CD14-positive monocyte (primary cell): ENCODE measurements at regions not wholly inside any gene's neighbourhood (a gene's known extent, or its start where the extent isn't known, plus 50 kb on each side); places are given as distances from the start of the nearest gene placed in this dataset.

Experiments
- DNase-seq, 3 donors: peaks; one replicate each; pipeline ENCODE4 v3.0.0-alpha.2; 2011 to 2022
- H2AFZ ChIP-seq: 2 replicates; pipeline ENCODE4 v1.6.0; 2012; ENCODE audit warnings: mild to moderate bottlenecking, low read depth, low read length, inconsistent platforms; ENCODE audit not compliant: insufficient read depth, poor library complexity, severe bottlenecking
- H3K27ac ChIP-seq, 2 donors: 1 replicate in 1 of 2; 2 replicates in 1 of 2; pipeline ENCODE4 v1.5.1; 2012 to 2013; ENCODE audit warnings: low read length in 2 of 2, control low read depth in 1 of 2, inconsistent platforms in 1 of 2, low read depth in 1 of 2, mild to moderate bottlenecking in 1 of 2
- H3K27me3 ChIP-seq, 2 donors: one replicate each; pipeline versions ENCODE4 v1.6.0 to v1.6.1; 2011 to 2013; ENCODE audit warnings: low read length in 2 of 2; ENCODE audit not compliant: control insufficient read depth in 2 of 2, insufficient read depth in 2 of 2
- H3K36me3 ChIP-seq, 2 donors: replicated peaks in 1 of 2; 1 replicate in 1 of 2; 2 replicates in 1 of 2; pipeline versions ENCODE4 v1.5.1 to v1.6.1; 2012 to 2013; ENCODE audit warnings: low read length in 2 of 2, control low read depth in 1 of 2, inconsistent platforms in 1 of 2, mild to moderate bottlenecking in 1 of 2; ENCODE audit not compliant: insufficient read depth in 2 of 2, control insufficient read depth in 1 of 2
- H3K4me1 ChIP-seq, 2 donors: 1 replicate in 1 of 2; 2 replicates in 1 of 2; pipeline versions ENCODE4 v1.5.1 to v1.6.1; 2012 to 2013; ENCODE audit warnings: low read length in 2 of 2, control low read depth in 1 of 2, inconsistent platforms in 1 of 2, mild to moderate bottlenecking in 1 of 2, moderate library complexity in 1 of 2; ENCODE audit not compliant: insufficient read depth in 2 of 2, control insufficient read depth in 1 of 2
- H3K4me2 ChIP-seq: replicated peaks from 2 replicates; pipeline ENCODE3; 2012; ENCODE audit warnings: low read length, moderate library complexity, mild to moderate bottlenecking; ENCODE audit not compliant: poor library complexity, severe bottlenecking; ENCODE audit errors: extremely low read depth
- H3K4me3 ChIP-seq, 3 experiments: fragments of 200-600 bp in 1 of 3; sonication (generic) in 1 of 3; replicated peaks in 1 of 3; 1 replicate in 2 of 3; 2 replicates in 1 of 3; pipeline ENCODE4 v1.5.1; 2011 to 2013; ENCODE audit warnings: low read length in 3 of 3, mild to moderate bottlenecking in 3 of 3, control low read depth in 2 of 3, low read depth in 2 of 3, inconsistent platforms in 1 of 3, moderate library complexity in 1 of 3
- H3K79me2 ChIP-seq: 2 replicates; pipeline ENCODE4 v1.6.0; 2012; ENCODE audit warnings: mild to moderate bottlenecking, control low read depth, inconsistent platforms, low read length, moderate library complexity; ENCODE audit not compliant: insufficient read depth
- H3K9ac ChIP-seq: 2 replicates; pipeline ENCODE4 v1.6.0; 2017; ENCODE audit warnings: low read length, mild to moderate bottlenecking; ENCODE audit not compliant: insufficient read depth, poor library complexity, severe bottlenecking
- H3K9me3 ChIP-seq, 2 donors: replicated peaks in 1 of 2; 1 replicate in 1 of 2; 2 replicates in 1 of 2; pipeline versions ENCODE4 v1.5.1 to v1.6.1; 2012 to 2013; ENCODE audit warnings: low read length in 2 of 2, control low read depth in 1 of 2; ENCODE audit not compliant: control insufficient read depth in 1 of 2, insufficient read depth in 1 of 2
- H4K20me1 ChIP-seq: 2 replicates; pipeline ENCODE4 v1.6.0; 2012; ENCODE audit warnings: mild to moderate bottlenecking, low read length, control low read depth, moderate library complexity; ENCODE audit not compliant: insufficient read depth
- H3K27ac Mint-ChIP-seq, 7 donors: one replicate each; pipeline ENCODE4 v1.8.0; 2020; ENCODE audit warnings: mild to moderate bottlenecking in 7 of 7, mixed read lengths in 7 of 7, moderate library complexity in 6 of 7, inconsistent platforms in 2 of 7
- H3K27me3 Mint-ChIP-seq, 3 donors: one replicate each; pipeline ENCODE4 v1.8.0; 2021 to 2022; ENCODE audit warnings: low read depth in 3 of 3, mild to moderate bottlenecking in 3 of 3, mixed read lengths in 3 of 3, moderate library complexity in 3 of 3, inconsistent platforms in 1 of 3
- H3K36me3 Mint-ChIP-seq, 2 donors: one replicate each; pipeline ENCODE4 v1.8.0; 2020; ENCODE audit warnings: mixed read lengths in 2 of 2, inconsistent platforms in 1 of 2, mild to moderate bottlenecking in 1 of 2
- H3K4me1 Mint-ChIP-seq: one replicate; pipeline ENCODE4 v1.8.0; 2020; ENCODE audit warnings: mild to moderate bottlenecking, mixed read lengths
- H3K4me3 Mint-ChIP-seq, 2 donors: one replicate each; pipeline ENCODE4 v1.8.0; 2020; ENCODE audit warnings: mild to moderate bottlenecking in 2 of 2, mixed read lengths in 2 of 2, moderate library complexity in 1 of 2
- H3K9me3 Mint-ChIP-seq, 7 donors: one replicate each; pipeline ENCODE4 v1.8.0; 2020 to 2022; ENCODE audit warnings: mixed read lengths in 7 of 7, mild to moderate bottlenecking in 6 of 7, moderate library complexity in 6 of 7, inconsistent platforms in 2 of 7
- CTCF ChIP-seq: fragments of 200-600 bp; IDR thresholded peaks from one replicate; pipeline ENCODE4 v1.8.0; 2022; ENCODE audit warnings: antibody characterized with exemption, mild to moderate bottlenecking
- WGBS: methylation state at CpG from one replicate; pipeline ENCODE4 v1.1.5; 2013; ENCODE audit warnings: missing lambda C conversion rate; ENCODE audit not compliant: insufficient coverage; 5-methylcytosine and 5-hydroxymethylcytosine counted together
- intact Hi-C, 2 donors: fragments of 100-400 bp; cut with micrococcal nuclease; formaldehyde crosslinking; loops; one replicate each; pipeline versions ENCODE4 v1.15.0 to v1.15.1; 2023

GRCh38 chr12:68406911-68407310, 74.7 kb upstream of the MDM1 start:
- intact Hi-C loops, result no loop called here
- H3K36me3 Mint-ChIP-seq, result no peaks in the 10 kb centered on the region
- H3K27ac Mint-ChIP-seq, result peak overlapping the region in 6 of 7 donors; percentile 91 to 96 (median 93)
- Histone ChIP-seq H3K4me2 (peak overlapping the region; percentile 70), H3K9ac (no peak overlapping the region), H3K4me1 (peaks cover 33 to 40% of the 10 kb centered on the region in 2 donors), H4K20me1 (no peaks in the 10 kb centered on the region), H3K36me3 (no peaks in the 10 kb centered on the region), H3K27ac (peak overlapping the region in 1 of 2 donors; percentile 73), H2AFZ (peak overlapping the region; percentile 47), H3K79me2 (no peaks in the 10 kb centered on the region), H3K9me3 (no peaks in the 10 kb centered on the region), H3K4me3 (no peak overlapping the region), H3K27me3 (no peaks in the 10 kb centered on the region)
- DNase-seq, result no peak
- H3K9me3 Mint-ChIP-seq, result peaks cover 0 to 2% (median 0%) of the 10 kb centered on the region in 7 donors
- WGBS, result no CpG with 5 or more reads among the region's 4 CpGs
- H3K4me1 Mint-ChIP-seq, result peaks cover 53% of the 10 kb centered on the region
- TF ChIP-seq CTCF, result no peak
- H3K4me3 Mint-ChIP-seq, result no peak overlapping the region
- no peaks in the 10 kb centered on the region for H3K27me3 Mint-ChIP-seq

GRCh38 chr12:68410018-68410660, 78.0 kb upstream of the MDM1 start:
- no peaks in the 10 kb centered on the region for H3K9me3 ChIP-seq
- no peaks in the 10 kb centered on the region for H3K79me2 ChIP-seq
- H3K4me2 ChIP-seq, result no peak overlapping the region
- H3K9ac ChIP-seq, result no peak overlapping the region
- no peak overlapping the region for H3K4me3 ChIP-seq
- 90% methylated on average over 4 of the region's 11 CpGs for WGBS
- no peak for DNase-seq
- Mint-ChIP-seq H3K4me1 (peaks cover 47% of the 10 kb centered on the region), H3K9me3 (no peaks in the 10 kb centered on the region), H3K4me3 (no peak overlapping the region), H3K27ac (peak overlapping the region in 1 of 7 donors; percentile 6), H3K27me3 (no peaks in the 10 kb centered on the region), H3K36me3 (no peaks in the 10 kb centered on the region)
- H4K20me1 ChIP-seq, result no peaks in the 10 kb centered on the region
- intact Hi-C loops, result no loop called here
- no peak for TF ChIP-seq CTCF
- H3K27me3 ChIP-seq, result no peaks in the 10 kb centered on the region
- peaks cover 33 to 38% of the 10 kb centered on the region in 2 donors for H3K4me1 ChIP-seq
- no peak overlapping the region for H3K27ac ChIP-seq
- H3K36me3 ChIP-seq, result no peaks in the 10 kb centered on the region
- no peak overlapping the region for H2AFZ ChIP-seq
